HEK293 (cell line): ENCODE measurements at regions not wholly inside any gene's neighbourhood (a gene's known extent, or its start where the extent isn't known, plus 50 kb on each side); places are given as distances from the start of the nearest gene placed in this dataset.

ENCODE experiments used
- CTCF ChIA-PET: fragments of 350-600 bp; formaldehyde crosslinking; extraction: SDS; loops from one replicate; lab custom pipeline; 2021; ENCODE audit warnings: antibody characterized with exemption; lab: Yijun Ruan, JAX
- POLR2A ChIA-PET: fragments of 300-600 bp; formaldehyde crosslinking; extraction: SDS; loops from one replicate; lab custom pipeline; 2020; ENCODE audit warnings: antibody characterized with exemption, inconsistent platforms; lab: Yijun Ruan, JAX
- H3K27ac ChIP-seq: fragments of 200-500 bp; sonication (Bioruptor generic); 2 replicates; pipeline ENCODE4 v1.5.1; 2014; ENCODE audit warnings: low read depth, low read length, control low read depth, inconsistent platforms; ENCODE audit errors: extremely low read depth
- H3K36me3 ChIP-seq, 2 experiments: fragments of 200-500 bp in 1 of 2; sonication (Bioruptor generic) in 1 of 2; 1 replicate in 1 of 2; 2 replicates in 1 of 2; pipeline ENCODE4 v1.5.1; 2014 to 2017; ENCODE audit warnings: inconsistent platforms in 2 of 2, low read length in 2 of 2; ENCODE audit not compliant: control insufficient read depth in 2 of 2, insufficient read depth in 1 of 2
- H3K4me1 ChIP-seq: fragments of 200-500 bp; sonication (Bioruptor generic); 2 replicates; pipeline ENCODE4 v1.5.1; 2014; ENCODE audit warnings: mild to moderate bottlenecking, low read length, inconsistent platforms; ENCODE audit not compliant: control insufficient read depth, insufficient read depth
- H3K4me3 ChIP-seq: 2 replicates; pipeline ENCODE4 v1.5.1; 2011; ENCODE audit warnings: low read depth, mild to moderate bottlenecking, control low read depth, low read length, moderate library complexity
- H3K9me3 ChIP-seq: fragments of 200-500 bp; sonication (Bioruptor generic); 2 replicates; pipeline ENCODE4 v1.5.1; 2014; ENCODE audit warnings: low read depth, low read length, inconsistent platforms; ENCODE audit not compliant: control insufficient read depth, insufficient read depth
- BCL6B ChIP-seq: fragments of 450-650 bp; formaldehyde crosslinking; IDR thresholded peaks from 2 replicates; pipeline ENCODE4 v1.5.1; 2017; ENCODE audit warnings: missing biosample characterization, missing genetic modification characterization
- ELK4 ChIP-seq: IDR thresholded peaks from 2 replicates; pipeline ENCODE4 v1.6.1; 2011; ENCODE audit warnings: mild to moderate bottlenecking, low read depth, low read length, borderline replicate concordance
- IKZF3 ChIP-seq: fragments of 450-650 bp; IDR thresholded peaks from 2 replicates; pipeline ENCODE4 v1.5.0; 2018; ENCODE audit warnings: missing biosample characterization, mild to moderate bottlenecking, missing genetic modification characterization, moderate library complexity
- INSM2 ChIP-seq: fragments of 450-650 bp; formaldehyde crosslinking; IDR thresholded peaks from 2 replicates; pipeline ENCODE4 v1.5.1; 2016; ENCODE audit warnings: missing biosample characterization, missing genetic modification characterization
- TRIM28 ChIP-seq: IDR thresholded peaks from 2 replicates; pipeline ENCODE4 v1.6.1; 2011; ENCODE audit warnings: low read length, control low read depth, borderline replicate concordance
- ZBTB26 ChIP-seq: fragments of 450-650 bp; formaldehyde crosslinking; optimal IDR thresholded peaks from 2 replicates; pipeline ENCODE3; 2016; ENCODE audit warnings: missing biosample characterization, mild to moderate bottlenecking, missing genetic modification characterization
- ZBTB49 ChIP-seq: fragments of 450-650 bp; formaldehyde crosslinking; IDR thresholded peaks from 2 replicates; pipeline ENCODE4 v1.5.1; 2016; ENCODE audit warnings: missing biosample characterization, missing genetic modification characterization, low read depth
- ZFP69B ChIP-seq: fragments of 450-650 bp; formaldehyde crosslinking; IDR thresholded peaks from 2 replicates; pipeline ENCODE4 v1.5.1; 2016; ENCODE audit warnings: missing biosample characterization, missing genetic modification characterization
- ZNF10 ChIP-seq: fragments of 450-650 bp; formaldehyde crosslinking; IDR thresholded peaks from 2 replicates; pipeline ENCODE4 v1.5.1; 2017; ENCODE audit warnings: missing biosample characterization, missing genetic modification characterization
- ZNF112 ChIP-seq: fragments of 450-650 bp; formaldehyde crosslinking; IDR thresholded peaks from 2 replicates; pipeline ENCODE4 v1.5.0; 2017; ENCODE audit warnings: missing biosample characterization, missing genetic modification characterization
- ZNF133 ChIP-seq: fragments of 450-650 bp; formaldehyde crosslinking; IDR thresholded peaks from 2 replicates; pipeline ENCODE4 v1.5.1; 2016; ENCODE audit warnings: missing biosample characterization, missing genetic modification characterization
- ZNF157 ChIP-seq: fragments of 450-650 bp; formaldehyde crosslinking; IDR thresholded peaks from 2 replicates; pipeline ENCODE4 v1.5.1; 2016; ENCODE audit warnings: missing biosample characterization, missing genetic modification characterization
- ZNF211 ChIP-seq: fragments of 450-650 bp; formaldehyde crosslinking; IDR thresholded peaks from 2 replicates; pipeline ENCODE4 v1.5.1; 2016; ENCODE audit warnings: low read depth, missing biosample characterization, missing genetic modification characterization
- ZNF221 ChIP-seq: fragments of 450-650 bp; formaldehyde crosslinking; IDR thresholded peaks from 2 replicates; pipeline ENCODE4 v1.5.1; 2017; ENCODE audit warnings: missing biosample characterization, missing genetic modification characterization, borderline replicate concordance
- ZNF223 ChIP-seq: fragments of 450-650 bp; formaldehyde crosslinking; IDR thresholded peaks from 2 replicates; pipeline ENCODE4 v1.5.1; 2016; ENCODE audit warnings: missing biosample characterization, missing genetic modification characterization
- ZNF24 ChIP-seq: fragments of 450-650 bp; formaldehyde crosslinking; IDR thresholded peaks from 2 replicates; pipeline ENCODE4 v1.5.1; 2016; ENCODE audit warnings: missing biosample characterization, missing genetic modification characterization
- ZNF398 ChIP-seq: fragments of 450-650 bp; formaldehyde crosslinking; IDR thresholded peaks from 2 replicates; pipeline ENCODE4 v1.5.1; 2017; ENCODE audit warnings: missing biosample characterization, missing genetic modification characterization
- ZNF529 ChIP-seq: fragments of 450-650 bp; formaldehyde crosslinking; IDR thresholded peaks from 2 replicates; pipeline ENCODE4 v1.5.1; 2017; ENCODE audit warnings: missing genetic modification characterization, missing biosample characterization; ENCODE audit not compliant: insufficient replicate concordance
- ZNF580 ChIP-seq: fragments of 450-650 bp; formaldehyde crosslinking; IDR thresholded peaks from 2 replicates; pipeline ENCODE4 v1.5.1; 2016; ENCODE audit warnings: missing biosample characterization, missing genetic modification characterization
- ZNF610 ChIP-seq: fragments of 450-650 bp; formaldehyde crosslinking; IDR thresholded peaks from 2 replicates; pipeline ENCODE4 v1.5.1; 2016; ENCODE audit warnings: missing biosample characterization, missing genetic modification characterization, borderline replicate concordance

GRCh38 chr11:98027652-98028051, 993.1 kb upstream of the CNTN5 start:
- ChIA-PET POLR2A (no interaction called here), CTCF (no interaction called here)
- H3K9me3 ChIP-seq, result no peaks in the 10 kb centered on the region
- H3K27ac ChIP-seq, result no peak overlapping the region
- H3K36me3 ChIP-seq, result no peaks in the 10 kb centered on the region
- TF ChIP-seq BCL6B (tag by site-specific recombination), result no peak
- no peak for TF ChIP-seq ZNF10 (tag by site-specific recombination)
- no peak for TF ChIP-seq ZNF529
- no peak for TF ChIP-seq ZBTB26
- TF ChIP-seq ZNF211, result no peak
- no peak for TF ChIP-seq ZNF610 (tag by site-specific recombination)
- no peak for TF ChIP-seq IKZF3 (tag by site-specific recombination)
- TF ChIP-seq INSM2, result no peak
- no peak for TF ChIP-seq ZFP69B (tag by site-specific recombination)
- TF ChIP-seq ZNF24 (tag by site-specific recombination), result no peak
- TF ChIP-seq ZNF133, result no peak
- TF ChIP-seq ZNF221 (tag by site-specific recombination), result no peak
- no peaks in the 10 kb centered on the region for H3K4me1 ChIP-seq
- no peak overlapping the region for H3K4me3 ChIP-seq

- Histone ChIP-seq H3K4me3 (no peak overlapping the region), H3K27ac (no peak overlapping the region), H3K4me1 (no peaks in the 10 kb centered on the region), H3K9me3 (no peaks in the 10 kb centered on the region), H3K36me3 (no peaks in the 10 kb centered on the region)
- ChIA-PET POLR2A (no interaction called here), CTCF (no interaction called here)
- TF ChIP-seq ZNF223 (tag by site-specific recombination), result no peak
- TF ChIP-seq ZNF398, result no peak
- TF ChIP-seq ZBTB49 (tag by site-specific recombination), result no peak
- TF ChIP-seq ZNF580, result no peak
- no peak for TF ChIP-seq ZNF112
- no peak for TF ChIP-seq TRIM28
- no peak for TF ChIP-seq ZNF157
- no peak for TF ChIP-seq ELK4
- no peak for TF ChIP-seq BCL6B (tag by site-specific recombination)
These were observed 990.9 kb upstream of the CNTN5 start for GRCh38 chr11:98029832-98030231.
